ENCODE measurements at regions not wholly inside any gene's neighbourhood (a gene's known extent, or its start where the extent isn't known, plus 50 kb on each side); places are given as distances from the start of the nearest gene placed in this dataset.

DNA sequence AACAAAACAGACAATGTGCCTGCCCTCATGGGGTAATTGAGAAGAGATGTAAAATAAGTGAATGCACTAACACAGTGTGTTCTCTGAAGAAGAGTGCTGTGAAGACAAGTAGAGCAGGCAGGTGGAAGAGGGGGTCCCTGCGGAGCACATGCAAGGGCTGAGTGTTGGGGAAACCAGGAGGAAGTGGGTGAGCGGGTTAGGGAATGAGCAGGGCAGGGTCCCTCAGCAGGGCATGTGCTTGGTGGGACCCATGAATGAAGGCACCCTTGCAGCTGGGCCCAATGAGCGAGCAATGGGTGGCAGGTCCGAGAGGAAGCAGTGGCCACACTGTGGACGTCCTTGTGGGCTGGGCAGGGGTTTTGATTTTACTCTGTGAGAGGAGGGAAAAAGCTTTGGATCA lies 376.6 kb upstream of the COBL start:
- Histone ChIP-seq H4K91ac (replicated peaks; ENCODE audit: insufficient read length, low read length) (no peak overlapping the region), H3K36me3 (ENCODE audit: control insufficient read depth in 2 of 4, insufficient read depth in 4 of 4, low read length in 3 of 4) (no peaks in the 10 kb centered on the region), H3K4me1 (replicated peaks in 1 of 4; ENCODE audit: control insufficient read depth in 3 of 4, insufficient read depth in 4 of 4, low read length in 3 of 4) (no peaks in the 10 kb centered on the region), H2AFZ (ENCODE audit: low read length) (no peak overlapping the region), H3K23ac (ENCODE audit: insufficient read length) (no peak overlapping the region), H2BK15ac (ENCODE audit: low read length) (no peak overlapping the region), H2BK120ac (replicated peaks; ENCODE audit: low read depth, low read length) (no peak overlapping the region), H2BK20ac (ENCODE audit: low read length) (no peak overlapping the region), H4K8ac (ENCODE audit: extremely low read depth, insufficient read depth, low read length) (no peak overlapping the region; the same call in 1 of the 2 replicates), H3K14ac (ENCODE audit: insufficient read length) (no peak overlapping the region), H3K4ac (replicated peaks; ENCODE audit: insufficient read length, low read depth, low read length) (no peak overlapping the region), H2BK12ac (ENCODE audit: low read depth, low read length) (no peak overlapping the region), H4K5ac (ENCODE audit: insufficient read length, low read depth, low read length) (no peak overlapping the region), H3K56ac (replicated peaks; ENCODE audit: insufficient read length, low read depth, low read length) (no peak overlapping the region), H3K27me3 (replicated peaks in 1 of 4; ENCODE audit: control insufficient read depth in 3 of 4, extremely low read depth in 1 of 4, insufficient read depth in 3 of 4, low read length in 3 of 4) (no peaks in the 10 kb centered on the region), H3K4me3 (ENCODE audit: extremely low read depth in 1 of 4, insufficient read depth in 2 of 4, low read depth in 3 of 4, low read length in 4 of 4) (no peak overlapping the region), H2AK5ac (ENCODE audit: low read depth, low read length) (no peak overlapping the region), H3K4me2 (ENCODE audit: insufficient read depth in 1 of 2, low read depth in 2 of 2, low read length in 2 of 2) (no peak overlapping the region; a peak in 1 of 4 replicates), H3K27ac (ENCODE audit: low read depth, low read length) (no peak overlapping the region), H3K23me2 (ENCODE audit: low read depth, low read length) (no peaks in the 10 kb centered on the region), H3K9me3 (ENCODE audit: insufficient read depth in 2 of 2, low read depth in 1 of 2, low read length in 1 of 2) (no peaks in the 10 kb centered on the region), H3K79me2 (ENCODE audit: control insufficient read depth in 1 of 2, insufficient read depth in 2 of 2, low read length in 2 of 2) (no peaks in the 10 kb centered on the region), H2BK5ac (ENCODE audit: low read depth, low read length) (no peak overlapping the region), H3K9ac (replicated peaks in 1 of 4; ENCODE audit: extremely low read depth in 1 of 4, low read depth in 3 of 4, low read length in 3 of 4) (no peak overlapping the region), H3K18ac (ENCODE audit: extremely low read depth, low read length) (no peak overlapping the region), H3K79me1 (ENCODE audit: low read depth, low read length) (no peaks in the 10 kb centered on the region), H4K20me1 (replicated peaks in 1 of 2; ENCODE audit: control insufficient read depth in 1 of 2, insufficient read depth in 2 of 2, low read length in 2 of 2) (no peaks in the 10 kb centered on the region)
- ChIA-PET CTCF (ENCODE audit: partially characterized antibody) (no interaction called here), POLR2A (ENCODE audit: partially characterized antibody) (no interaction called here)
- WGBS, 2 experiments (ENCODE audit: extremely low coverage in 1 of 2, insufficient coverage in 1 of 2, insufficient read length in 1 of 2, insufficient replicate concordance in 2 of 2, low coverage in 1 of 2, low lambda C conversion rate in 2 of 2, missing lambda C conversion rate in 1 of 2) = 78% methylated on average over 5 of the region's 5 CpGs; no CpG with 5 or more reads in 1 of the 2 experiments
- DNase-seq (ENCODE audit: low read depth in 1 of 2, low spot score in 2 of 2) (no peak), FAIRE-seq (no peak)
- TF ChIP-seq SAP30 (IDR thresholded peaks at IDR 0.05; ENCODE audit: insufficient read depth, insufficient replicate concordance, low read length) = no peak
- no peak for TF ChIP-seq CREB1 (IDR thresholded peaks at IDR 0.05)
- TF ChIP-seq, protein P1, sequence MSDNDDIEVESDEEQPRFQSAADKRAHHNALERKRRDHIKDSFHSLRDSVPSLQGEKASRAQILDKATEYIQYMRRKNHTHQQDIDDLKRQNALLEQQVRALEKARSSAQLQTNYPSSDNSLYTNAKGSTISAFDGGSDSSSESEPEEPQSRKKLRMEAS (IDR thresholded peaks at IDR 0.05) = 0 out of 2 replicates have a peak, but pooled peaks have one; percentile 39

Measured in H1 (cell line).